HCT116 (cell line): ENCODE measurements at regions not wholly inside any gene's neighbourhood (a gene's known extent, or its start where the extent isn't known, plus 50 kb on each side); places are given as distances from the start of the nearest gene placed in this dataset.

ENCODE experiments used
- ATAC-seq: fragments of 200-7000 bp; cut with Tn5 transposase; 2 replicates; pipeline ENCODE4 v1.9.1; 2020; ENCODE audit warnings: mild to moderate bottlenecking, moderate library complexity
- BruUV-seq: library from RNA; stranded (reverse); fragments of 400-500 nt; replicated peaks from 2 replicates; lab custom pipeline; 2021; lab: Mats Ljungman, UMichigan
- CTCF ChIA-PET: fragments of 300-600 bp; sonication (Branson Sonifier 250); formaldehyde crosslinking; loops from one replicate; lab custom pipeline; 2021; ENCODE audit warnings: antibody characterized with exemption; lab: Charles Lee
- POLR2A ChIA-PET: fragments of 300-600, 350-600 bp; sonication (Branson Sonifier 250); formaldehyde crosslinking; loops from one replicate; lab custom pipeline; 2021; ENCODE audit warnings: antibody characterized with exemption; lab: Charles Lee
- RAD21 ChIA-PET, 2 experiments: fragments of 300-600 bp; sonication (Branson Sonifier 250); formaldehyde crosslinking; loops; one replicate each; lab custom pipeline; 2023; ENCODE audit warnings: low total read pairs in 2 of 2; ENCODE audit not compliant: uncharacterized antibody in 2 of 2, unreplicated experiment in 2 of 2, low non-redundant PET in 1 of 2; lab: Charles Lee
- DNase-seq: peaks from one replicate; pipeline ENCODE4 v3.0.0-alpha.2; 2010; ENCODE audit warnings: low read depth, low spot score
- H2AFZ ChIP-seq: fragments of 200-600 bp; shearing (Covaris generic), sonication (generic); 2 replicates; pipeline ENCODE4 v1.6.1; 2017; ENCODE audit warnings: low read depth, mixed run types, mixed read lengths, antibody characterized with exemption, low read length; ENCODE audit not compliant: poor library complexity, severe bottlenecking
- H3K27ac ChIP-seq: 2 replicates; pipeline ENCODE4 v1.5.1; 2012; ENCODE audit warnings: low read depth, low read length
- H3K27me3 ChIP-seq: fragments of 200-600 bp; sonication (generic); 2 replicates; pipeline ENCODE4 v1.6.1; 2016; ENCODE audit warnings: mixed run types, low read length, mixed read lengths; ENCODE audit not compliant: insufficient read depth
- H3K36me3 ChIP-seq, 2 experiments: fragments of 200-500 bp in 1 of 2; fragments of 200-600 bp in 1 of 2; sonication (Bioruptor generic) in 1 of 2; sonication (generic) in 1 of 2; 2 replicates each; pipeline versions ENCODE4 v1.5.1 to v1.6.1; 2014 to 2016; ENCODE audit warnings: low read length in 2 of 2, inconsistent platforms in 1 of 2, mixed read lengths in 1 of 2, mixed run types in 1 of 2; ENCODE audit not compliant: insufficient read depth in 2 of 2, control insufficient read depth in 1 of 2
- H3K4me1 ChIP-seq, 2 experiments: fragments of 200-600 bp in 1 of 2; sonication (generic) in 1 of 2; 2 replicates each; pipeline versions ENCODE4 v1.5.1 to v1.6.1; 2012 to 2017; ENCODE audit warnings: low read length in 2 of 2, inconsistent platforms in 1 of 2, mild to moderate bottlenecking in 1 of 2, mixed read lengths in 1 of 2, mixed run types in 1 of 2, moderate library complexity in 1 of 2; ENCODE audit not compliant: insufficient read depth in 2 of 2, control insufficient read depth in 1 of 2
- H3K4me2 ChIP-seq: fragments of 200-600 bp; sonication (generic); 2 replicates; pipeline ENCODE4 v1.6.1; 2017; ENCODE audit warnings: mixed run types, low read length, mixed read lengths
- H3K4me3 ChIP-seq, 2 experiments: fragments of 200-600 bp in 1 of 2; sonication (generic) in 1 of 2; replicated peaks in 1 of 2; 2 replicates each; pipeline ENCODE4 v1.5.1; 2011 to 2016; ENCODE audit warnings: low read length in 2 of 2, control low read depth in 1 of 2, low read depth in 1 of 2, mild to moderate bottlenecking in 1 of 2, mixed read lengths in 1 of 2, mixed run types in 1 of 2
- H3K79me2 ChIP-seq: fragments of 200-600 bp; sonication (generic); 2 replicates; pipeline ENCODE4 v1.6.1; 2017; ENCODE audit warnings: mild to moderate bottlenecking, mixed run types, low read length, moderate library complexity, mixed read lengths; ENCODE audit not compliant: insufficient read depth
- H3K9ac ChIP-seq: fragments of 200-600 bp; sonication (generic); 2 replicates; pipeline ENCODE4 v1.6.1; 2016; ENCODE audit warnings: low read length, mixed read lengths
- H3K9me2 ChIP-seq: fragments of 200-600 bp; sonication (generic), shearing (Covaris generic); 2 replicates; pipeline ENCODE4 v1.6.1; 2017; ENCODE audit warnings: mixed run types, mild to moderate bottlenecking, moderate library complexity; ENCODE audit not compliant: insufficient read depth
- H3K9me3 ChIP-seq, 2 experiments: fragments of 200-500 bp in 1 of 2; fragments of 200-600 bp in 1 of 2; sonication (Bioruptor generic) in 1 of 2; sonication (generic) in 1 of 2; 2 replicates each; pipeline ENCODE4 v1.6.1; 2014 to 2017; ENCODE audit warnings: low read length in 2 of 2, mixed read lengths in 2 of 2, inconsistent platforms in 1 of 2, low read depth in 1 of 2, mild to moderate bottlenecking in 1 of 2, mixed run types in 1 of 2, moderate library complexity in 1 of 2; ENCODE audit not compliant: control insufficient read depth in 1 of 2, insufficient read depth in 1 of 2
- H4K20me1 ChIP-seq: fragments of 200-600 bp; sonication (generic), shearing (Covaris generic); 2 replicates; pipeline ENCODE4 v1.6.1; 2017; ENCODE audit warnings: mixed run types, mild to moderate bottlenecking, moderate library complexity; ENCODE audit not compliant: insufficient read depth
- EGR1 ChIP-seq: IDR thresholded peaks from 2 replicates; pipeline ENCODE4 v1.6.1; 2012; ENCODE audit warnings: low read depth
- ELF1 ChIP-seq: IDR thresholded peaks from 2 replicates; pipeline ENCODE4 v1.6.1; 2012; ENCODE audit warnings: low read depth, borderline replicate concordance
- EZH2 ChIP-seq: fragments of 200-600 bp; sonication (generic); IDR thresholded peaks from 2 replicates; pipeline ENCODE4 v1.6.1; 2017; ENCODE audit warnings: antibody characterized with exemption, mixed run types
- EZH2phosphoT487 ChIP-seq: fragments of 200-600 bp; IDR thresholded peaks from 2 replicates; pipeline ENCODE4 v1.6.1; 2018; ENCODE audit warnings: antibody characterized with exemption, borderline replicate concordance
- FOSL1 ChIP-seq: IDR thresholded peaks from 2 replicates; pipeline ENCODE4 v1.6.1; 2012; ENCODE audit warnings: low read depth
- POLR2A ChIP-seq: IDR thresholded peaks from 2 replicates; pipeline ENCODE4 v1.7.0; 2011; ENCODE audit warnings: borderline replicate concordance; ENCODE audit not compliant: insufficient read depth, insufficient read length; ENCODE audit errors: extremely low read depth
- RAD21 ChIP-seq: IDR thresholded peaks from 2 replicates; pipeline ENCODE4 v1.6.1; 2012; ENCODE audit warnings: low read depth, mild to moderate bottlenecking
- SIN3A ChIP-seq: IDR thresholded peaks from 2 replicates; pipeline ENCODE4 v1.6.1; 2012; ENCODE audit warnings: low read depth
- SP1 ChIP-seq: IDR thresholded peaks from 2 replicates; pipeline ENCODE4 v1.6.1; 2012; ENCODE audit warnings: low read depth
- TCF7L2 ChIP-seq: IDR thresholded peaks from 2 replicates; pipeline ENCODE4 v1.7.0; 2011; ENCODE audit warnings: borderline replicate concordance, inconsistent platforms; ENCODE audit not compliant: insufficient read depth, insufficient read length; ENCODE audit errors: extremely low read depth
- ZFX ChIP-seq: fragments of 450-650 bp; IDR thresholded peaks from 2 replicates; pipeline ENCODE4 v1.6.1; 2017
- intact Hi-C: fragments of 100-400 bp; cut with micrococcal nuclease; formaldehyde crosslinking; loops from 2 replicates; pipeline ENCODE4 v1.10.0; 2022
- TF ChIP-seq, protein P1 (sequence below): IDR thresholded peaks from 2 replicates; pipeline ENCODE4 v1.6.1; 2011; ENCODE audit warnings: mild to moderate bottlenecking, low read length, moderate library complexity; ENCODE audit not compliant: insufficient replicate concordance; ENCODE audit errors: extremely low read depth
- TF ChIP-seq, protein P2 (sequence below): IDR thresholded peaks from 2 replicates; pipeline ENCODE4 v1.6.1; 2012
- TF ChIP-seq, protein P3 (sequence below): IDR thresholded peaks from 2 replicates; pipeline ENCODE4 v1.6.1; 2012
- TF ChIP-seq, protein P4 (sequence below): IDR thresholded peaks from 2 replicates; pipeline ENCODE4 v1.6.1; 2012; ENCODE audit warnings: low read depth

DNA sequence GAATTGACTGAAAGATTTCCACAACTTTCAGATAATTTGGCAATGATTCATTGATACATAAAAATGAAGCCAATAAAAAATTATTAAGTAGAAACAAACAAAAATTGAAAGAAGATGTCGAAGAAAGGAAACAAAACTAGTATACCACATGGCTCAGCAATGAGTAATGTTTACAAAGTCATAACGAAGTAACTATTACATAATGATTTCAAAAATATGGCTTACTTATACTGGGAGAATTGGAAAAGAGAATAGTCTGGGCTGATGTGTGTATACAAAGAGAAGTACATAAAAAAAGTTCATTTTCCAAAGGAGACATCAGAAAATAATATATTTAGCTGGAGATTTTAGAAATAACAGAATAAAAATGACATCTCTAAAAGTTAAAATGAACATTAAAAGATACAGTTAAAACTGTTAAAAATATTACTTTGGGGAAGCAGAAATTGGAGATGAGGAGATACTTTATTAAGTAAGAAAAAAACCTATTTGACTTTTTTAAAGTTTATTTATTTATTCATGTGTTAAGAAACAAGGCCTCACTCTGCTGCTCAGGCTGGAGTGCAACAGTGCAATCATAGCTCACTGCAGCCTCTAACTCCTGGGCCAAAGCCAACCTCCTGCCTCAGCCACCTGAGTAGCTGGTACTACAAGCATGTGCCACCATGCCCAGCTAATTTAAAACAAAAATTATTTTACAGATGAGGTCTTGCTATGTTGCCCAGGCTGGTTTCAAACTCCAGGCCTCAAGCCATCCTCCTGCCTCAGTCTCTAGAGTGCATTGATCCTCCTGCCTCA lies 409.7 kb upstream of the PIK3C3 start:
- RAD21 ChIA-PET = no interaction called here
- H3K79me2 ChIP-seq = no peaks in the 10 kb centered on the region
- H3K9ac ChIP-seq = no peak overlapping the region
- POLR2A ChIA-PET = no interaction called here
- peaks cover 3 to 35% of the 10 kb centered on the region in 2 experiments; a peak in 2 of 4 replicates for H3K9me3 ChIP-seq
- no peaks in the 10 kb centered on the region for H3K4me1 ChIP-seq
- intact Hi-C loops = no loop called here
- TF ChIP-seq, protein P1, sequence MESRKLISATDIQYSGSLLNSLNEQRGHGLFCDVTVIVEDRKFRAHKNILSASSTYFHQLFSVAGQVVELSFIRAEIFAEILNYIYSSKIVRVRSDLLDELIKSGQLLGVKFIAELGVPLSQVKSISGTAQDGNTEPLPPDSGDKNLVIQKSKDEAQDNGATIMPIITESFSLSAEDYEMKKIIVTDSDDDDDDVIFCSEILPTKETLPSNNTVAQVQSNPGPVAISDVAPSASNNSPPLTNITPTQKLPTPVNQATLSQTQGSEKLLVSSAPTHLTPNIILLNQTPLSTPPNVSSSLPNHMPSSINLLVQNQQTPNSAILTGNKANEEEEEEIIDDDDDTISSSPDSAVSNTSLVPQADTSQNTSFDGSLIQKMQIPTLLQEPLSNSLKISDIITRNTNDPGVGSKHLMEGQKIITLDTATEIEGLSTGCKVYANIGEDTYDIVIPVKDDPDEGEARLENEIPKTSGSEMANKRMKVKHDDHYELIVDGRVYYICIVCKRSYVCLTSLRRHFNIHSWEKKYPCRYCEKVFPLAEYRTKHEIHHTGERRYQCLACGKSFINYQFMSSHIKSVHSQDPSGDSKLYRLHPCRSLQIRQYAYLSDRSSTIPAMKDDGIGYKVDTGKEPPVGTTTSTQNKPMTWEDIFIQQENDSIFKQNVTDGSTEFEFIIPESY = no peak
- no peak for TF ChIP-seq ZFX
- TF ChIP-seq, protein P2, sequence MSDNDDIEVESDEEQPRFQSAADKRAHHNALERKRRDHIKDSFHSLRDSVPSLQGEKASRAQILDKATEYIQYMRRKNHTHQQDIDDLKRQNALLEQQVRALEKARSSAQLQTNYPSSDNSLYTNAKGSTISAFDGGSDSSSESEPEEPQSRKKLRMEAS = no peak
- TF ChIP-seq ELF1 = no peak
- no peak for TF ChIP-seq POLR2A
- TF ChIP-seq, protein P3, sequence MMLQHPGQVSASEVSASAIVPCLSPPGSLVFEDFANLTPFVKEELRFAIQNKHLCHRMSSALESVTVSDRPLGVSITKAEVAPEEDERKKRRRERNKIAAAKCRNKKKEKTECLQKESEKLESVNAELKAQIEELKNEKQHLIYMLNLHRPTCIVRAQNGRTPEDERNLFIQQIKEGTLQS = no peak
- no peak for TF ChIP-seq RAD21
- no peak for TF ChIP-seq SP1
- TF ChIP-seq SIN3A = no peak
- TF ChIP-seq EZH2phosphoT487 = no peak
- no peak for TF ChIP-seq TCF7L2
- TF ChIP-seq EZH2 = no peak
- TF ChIP-seq FOSL1 = no peak
- no peak for TF ChIP-seq EGR1
- TF ChIP-seq, protein P4, sequence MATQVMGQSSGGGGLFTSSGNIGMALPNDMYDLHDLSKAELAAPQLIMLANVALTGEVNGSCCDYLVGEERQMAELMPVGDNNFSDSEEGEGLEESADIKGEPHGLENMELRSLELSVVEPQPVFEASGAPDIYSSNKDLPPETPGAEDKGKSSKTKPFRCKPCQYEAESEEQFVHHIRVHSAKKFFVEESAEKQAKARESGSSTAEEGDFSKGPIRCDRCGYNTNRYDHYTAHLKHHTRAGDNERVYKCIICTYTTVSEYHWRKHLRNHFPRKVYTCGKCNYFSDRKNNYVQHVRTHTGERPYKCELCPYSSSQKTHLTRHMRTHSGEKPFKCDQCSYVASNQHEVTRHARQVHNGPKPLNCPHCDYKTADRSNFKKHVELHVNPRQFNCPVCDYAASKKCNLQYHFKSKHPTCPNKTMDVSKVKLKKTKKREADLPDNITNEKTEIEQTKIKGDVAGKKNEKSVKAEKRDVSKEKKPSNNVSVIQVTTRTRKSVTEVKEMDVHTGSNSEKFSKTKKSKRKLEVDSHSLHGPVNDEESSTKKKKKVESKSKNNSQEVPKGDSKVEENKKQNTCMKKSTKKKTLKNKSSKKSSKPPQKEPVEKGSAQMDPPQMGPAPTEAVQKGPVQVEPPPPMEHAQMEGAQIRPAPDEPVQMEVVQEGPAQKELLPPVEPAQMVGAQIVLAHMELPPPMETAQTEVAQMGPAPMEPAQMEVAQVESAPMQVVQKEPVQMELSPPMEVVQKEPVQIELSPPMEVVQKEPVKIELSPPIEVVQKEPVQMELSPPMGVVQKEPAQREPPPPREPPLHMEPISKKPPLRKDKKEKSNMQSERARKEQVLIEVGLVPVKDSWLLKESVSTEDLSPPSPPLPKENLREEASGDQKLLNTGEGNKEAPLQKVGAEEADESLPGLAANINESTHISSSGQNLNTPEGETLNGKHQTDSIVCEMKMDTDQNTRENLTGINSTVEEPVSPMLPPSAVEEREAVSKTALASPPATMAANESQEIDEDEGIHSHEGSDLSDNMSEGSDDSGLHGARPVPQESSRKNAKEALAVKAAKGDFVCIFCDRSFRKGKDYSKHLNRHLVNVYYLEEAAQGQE = no peak
- H3K4me3 ChIP-seq = no peak overlapping the region
- no peak overlapping the region for H3K27ac ChIP-seq
- BruUV-seq = no TSS peak
- no peaks in the 10 kb centered on the region for H3K27me3 ChIP-seq
- no peaks in the 10 kb centered on the region for H3K9me2 ChIP-seq
- H3K36me3 ChIP-seq = no peaks in the 10 kb centered on the region
- no peak overlapping the region for H2AFZ ChIP-seq
- no peak for ATAC-seq
- CTCF ChIA-PET = no interaction called here
- H3K4me2 ChIP-seq = no peak overlapping the region
- no peak for DNase-seq
- H4K20me1 ChIP-seq = no peaks in the 10 kb centered on the region
